ENCODE measurements at regions not wholly inside any gene's neighbourhood (a gene's known extent, or its start where the extent isn't known, plus 50 kb on each side); places are given as distances from the start of the nearest gene placed in this dataset.

DNA sequence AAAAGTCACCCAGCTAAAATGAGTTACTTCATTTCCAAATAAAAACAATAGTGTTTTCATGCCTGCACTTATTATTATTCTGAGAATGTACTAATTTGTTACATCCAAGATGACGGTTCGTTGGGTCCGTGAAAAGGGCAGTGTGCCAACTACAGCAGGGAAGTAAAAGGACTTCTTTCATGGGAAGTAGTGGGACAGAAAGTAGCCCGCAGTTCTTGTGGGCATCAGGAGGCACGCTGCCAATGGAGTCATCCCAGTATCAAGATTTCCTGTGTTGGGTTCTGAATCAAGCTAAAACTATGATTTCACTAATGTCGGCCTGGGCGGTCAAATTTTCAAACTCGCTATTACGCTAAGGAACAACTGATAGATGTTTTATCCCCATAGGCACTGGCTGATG, 254.5 kb upstream of the SOX2 start:
- intact Hi-C loops (cut with micrococcal nuclease), result no loop called here
- CTCF ChIA-PET, result no interaction called here
- Histone ChIP-seq H3K4me2 (ENCODE audit: low read length) (no peak overlapping the region), H3K79me2 (ENCODE audit: low read length) (no peaks in the 10 kb centered on the region), H3K36me3 (ENCODE audit: low read depth, low read length) (no peaks in the 10 kb centered on the region), H3K4me1 (ENCODE audit: insufficient read depth, low read length) (no peaks in the 10 kb centered on the region), H3K27ac (ENCODE audit: low read length) (no peak overlapping the region), H3K9me2 (replicated peaks; ENCODE audit: low read length) (no peaks in the 10 kb centered on the region), H3K4me3 (ENCODE audit: low read length) (no peak overlapping the region), H3K9ac (ENCODE audit: low read length) (no peak overlapping the region), H3K27me3 (ENCODE audit: low read length) (peaks cover 37% of the 10 kb centered on the region), H3K9me3 (ENCODE audit: low read length) (0 out of 2 replicates have a peak, but pooled peaks cover 2% of the 10 kb centered on the region), H2AFZ (ENCODE audit: low read length) (no peak overlapping the region), H4K20me1 (ENCODE audit: low read length) (no peaks in the 10 kb centered on the region), H3F3A (ENCODE audit: low read length, unreplicated experiment) (no peaks in the 10 kb centered on the region)
- TF ChIP-seq CTCF (conservative IDR thresholded peaks at IDR 0.05; ENCODE audit: low read depth, low read length) (no peak), EZH2phosphoT487 (IDR thresholded peaks at IDR 0.05; ENCODE audit: borderline replicate concordance, low read length) (no peak), EZH2 (IDR thresholded peaks at IDR 0.05; ENCODE audit: low read length, unreplicated experiment) (no peak)
- POLR2A ChIA-PET (ENCODE audit: unreplicated experiment), result no interaction called here
- ATAC-seq (no peak), DNase-seq (no peak)
- no TSS peak for BruUV-seq (replicated peaks)

DNA sequence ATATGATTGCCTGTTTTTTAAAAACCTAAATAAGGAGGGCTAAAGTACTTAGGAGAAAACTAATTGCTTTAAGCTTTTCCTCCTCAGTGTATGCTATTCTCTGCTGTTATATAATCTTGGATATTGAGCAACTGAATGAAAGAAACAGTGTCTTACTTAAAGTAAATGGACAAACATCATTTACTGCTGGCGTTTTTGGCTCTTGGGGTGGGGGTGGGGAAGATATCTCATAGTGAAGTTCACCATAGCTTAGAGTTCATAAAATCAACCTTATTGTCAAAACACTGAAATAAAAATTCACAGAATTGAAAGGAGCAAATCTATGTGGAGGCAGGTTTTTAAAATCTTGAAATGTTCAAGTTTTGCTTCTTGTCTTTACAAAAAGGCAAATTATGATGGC, 256.4 kb upstream of the SOX2 start:
- no peaks in the 10 kb centered on the region for H3K4me1 ChIP-seq (ENCODE audit: insufficient read depth, low read length)
- intact Hi-C loops (cut with micrococcal nuclease), result no loop called here
- no peak for DNase-seq

More for the DNA sequence above, 256.4 kb upstream of the SOX2 start:
- Histone ChIP-seq H3K27me3 (ENCODE audit: low read length) (peaks cover 29% of the 10 kb centered on the region; the same call in 1 of the 2 replicates), H3K79me2 (ENCODE audit: low read length) (no peaks in the 10 kb centered on the region), H3K9me2 (replicated peaks; ENCODE audit: low read length) (no peaks in the 10 kb centered on the region), H2AFZ (ENCODE audit: low read length) (no peak overlapping the region), H4K20me1 (ENCODE audit: low read length) (no peaks in the 10 kb centered on the region), H3K9ac (ENCODE audit: low read length) (no peak overlapping the region), H3K36me3 (ENCODE audit: low read depth, low read length) (no peaks in the 10 kb centered on the region), H3K4me3 (ENCODE audit: low read length) (no peak overlapping the region), H3K27ac (ENCODE audit: low read length) (no peak overlapping the region), H3F3A (ENCODE audit: low read length, unreplicated experiment) (no peaks in the 10 kb centered on the region), H3K9me3 (ENCODE audit: low read length) (0 out of 2 replicates have a peak, but pooled peaks cover 2% of the 10 kb centered on the region), H3K4me2 (ENCODE audit: low read length) (no peak overlapping the region)
- ATAC-seq, result no peak
- ChIA-PET POLR2A (ENCODE audit: unreplicated experiment) (no interaction called here), CTCF (no interaction called here)
- TF ChIP-seq EZH2 (IDR thresholded peaks at IDR 0.05; ENCODE audit: low read length, unreplicated experiment) (no peak), CTCF (conservative IDR thresholded peaks at IDR 0.05; ENCODE audit: low read depth, low read length) (no peak), EZH2phosphoT487 (IDR thresholded peaks at IDR 0.05; ENCODE audit: borderline replicate concordance, low read length) (no peak)
- BruUV-seq (replicated peaks), result no TSS peak
